D721Med (cell line): ENCODE measurements at regions not wholly inside any gene's neighbourhood (a gene's known extent, or its start where the extent isn't known, plus 50 kb on each side); places are given as distances from the start of the nearest gene placed in this dataset.

Experiments used
- DNase-seq: peaks from one replicate; pipeline ENCODE4 v3.0.0; 2011; ENCODE audit warnings: low spot score; ENCODE audit not compliant: insufficient read length
- FAIRE-seq: peaks from 2 replicates; lab custom pipeline; 2011; peaks lifted over from hg19 to GRCh38; lab: Jason Lieb, UNC
- TF ChIP-seq, protein P1 (sequence below): IDR thresholded peaks from 2 replicates; pipeline ENCODE4 v1.5.1; 2012; ENCODE audit warnings: mild to moderate bottlenecking, control low read depth; ENCODE audit not compliant: insufficient read depth; ENCODE audit errors: missing control alignments

GRCh38 chr10:23725548-23725947 lies 286.7 kb downstream of the OTUD1 start:
- TF ChIP-seq, protein P1, sequence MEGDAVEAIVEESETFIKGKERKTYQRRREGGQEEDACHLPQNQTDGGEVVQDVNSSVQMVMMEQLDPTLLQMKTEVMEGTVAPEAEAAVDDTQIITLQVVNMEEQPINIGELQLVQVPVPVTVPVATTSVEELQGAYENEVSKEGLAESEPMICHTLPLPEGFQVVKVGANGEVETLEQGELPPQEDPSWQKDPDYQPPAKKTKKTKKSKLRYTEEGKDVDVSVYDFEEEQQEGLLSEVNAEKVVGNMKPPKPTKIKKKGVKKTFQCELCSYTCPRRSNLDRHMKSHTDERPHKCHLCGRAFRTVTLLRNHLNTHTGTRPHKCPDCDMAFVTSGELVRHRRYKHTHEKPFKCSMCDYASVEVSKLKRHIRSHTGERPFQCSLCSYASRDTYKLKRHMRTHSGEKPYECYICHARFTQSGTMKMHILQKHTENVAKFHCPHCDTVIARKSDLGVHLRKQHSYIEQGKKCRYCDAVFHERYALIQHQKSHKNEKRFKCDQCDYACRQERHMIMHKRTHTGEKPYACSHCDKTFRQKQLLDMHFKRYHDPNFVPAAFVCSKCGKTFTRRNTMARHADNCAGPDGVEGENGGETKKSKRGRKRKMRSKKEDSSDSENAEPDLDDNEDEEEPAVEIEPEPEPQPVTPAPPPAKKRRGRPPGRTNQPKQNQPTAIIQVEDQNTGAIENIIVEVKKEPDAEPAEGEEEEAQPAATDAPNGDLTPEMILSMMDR: no peak
- FAIRE-seq (no peak), DNase-seq (no peak)

DNA sequence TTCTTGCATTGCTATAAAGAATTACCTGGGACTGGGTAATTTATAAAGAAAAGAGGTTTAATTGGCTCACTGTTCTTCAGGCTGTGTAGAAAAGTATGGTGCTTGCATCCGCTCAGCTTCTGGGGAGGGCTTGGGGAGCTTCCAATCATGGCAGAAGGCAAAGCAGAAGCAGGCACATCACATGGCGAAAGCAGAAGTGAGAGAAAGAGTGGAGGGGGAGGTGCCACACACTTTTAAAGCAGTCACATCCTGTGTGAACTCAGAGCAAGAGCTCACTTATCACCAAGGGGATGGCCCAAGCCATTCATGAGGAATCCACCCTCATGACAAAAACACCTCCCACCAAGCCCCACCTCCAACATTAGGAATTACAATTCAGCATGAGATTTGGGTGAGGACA lies 303.5 kb downstream of the OTUD1 start:
- no peak for FAIRE-seq

GRCh38 chr10:23742807-23743206 lies 303.9 kb downstream of the OTUD1 start:
- DNase-seq: no peak
- FAIRE-seq: no peak
- TF ChIP-seq, protein P1: no peak

More for the DNA sequence above, 303.5 kb downstream of the OTUD1 start:
- TF ChIP-seq, protein P1: no peak
- DNase-seq: no peak

GRCh38 chr10:23754179-23754578 lies 315.3 kb downstream of the OTUD1 start:
- TF ChIP-seq, protein P1: no peak
- FAIRE-seq: no peak
- no peak for DNase-seq

- DNase-seq: no peak
- TF ChIP-seq, protein P1: no peak
- no peak for FAIRE-seq
Measured at GRCh38 chr10:23754941-23755340, 316.1 kb downstream of the OTUD1 start.

- FAIRE-seq: no peak
- no peak for DNase-seq
- TF ChIP-seq, protein P1: no peak
Measured at GRCh38 chr10:23755556-23755955, 316.7 kb downstream of the OTUD1 start.

DNA sequence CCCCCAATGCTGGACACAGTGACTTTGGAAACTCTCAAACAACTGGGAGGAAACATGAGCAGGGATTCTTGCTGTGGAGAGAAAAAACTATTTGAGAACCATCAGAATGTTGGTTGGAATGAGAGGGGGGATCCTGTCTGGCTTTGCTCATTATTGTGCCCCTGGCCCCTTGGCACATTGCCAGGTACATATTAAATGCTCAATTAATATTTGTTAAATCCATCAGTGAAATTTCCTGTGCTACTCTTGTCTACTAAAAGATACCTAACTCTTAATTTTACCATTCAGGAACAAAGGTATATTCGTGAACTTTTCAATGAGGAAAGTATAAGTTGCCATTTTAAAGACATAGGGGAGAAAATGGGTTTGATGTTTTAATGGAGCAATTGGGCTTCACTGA lies 329.4 kb downstream of the OTUD1 start:
- no peak for FAIRE-seq
- DNase-seq: no peak
- TF ChIP-seq, protein P1: no peak
